ENCODE measurements at regions not wholly inside any gene's neighbourhood (a gene's known extent, or its start where the extent isn't known, plus 50 kb on each side); places are given as distances from the start of the nearest gene placed in this dataset.

GRCh38 chr16:9425236-9425635 lies 333.8 kb downstream of the HAPSTR1 start:
- Histone ChIP-seq H3K4me1 (ENCODE audit: insufficient read depth, low read length, poor library complexity, severe bottlenecking) (no peaks in the 10 kb centered on the region), H3K9me3 (ENCODE audit: insufficient read depth, low read depth, low read length) (no peaks in the 10 kb centered on the region), H3K4me3 (ENCODE audit: low read length, poor library complexity, severe bottlenecking) (no peak overlapping the region), H2AFZ (ENCODE audit: low read length) (no peak overlapping the region), H3K27me3 (ENCODE audit: insufficient read depth, low read length, poor library complexity, severe bottlenecking) (no peaks in the 10 kb centered on the region), H3K79me2 (ENCODE audit: insufficient read depth, low read length) (no peaks in the 10 kb centered on the region), H3F3A (ENCODE audit: low read depth) (no peaks in the 10 kb centered on the region), H3K36me3 (ENCODE audit: insufficient read depth, low read length) (no peaks in the 10 kb centered on the region), H3K9ac (ENCODE audit: low read depth, low read length, poor library complexity, severe bottlenecking) (no peak overlapping the region), H3K9me2 (replicated peaks; ENCODE audit: low read depth, low read length) (no peaks in the 10 kb centered on the region), H3K4me2 (ENCODE audit: low read depth, low read length, poor library complexity, severe bottlenecking) (no peak overlapping the region), H4K20me1 (ENCODE audit: insufficient read depth, low read length, poor library complexity, severe bottlenecking) (no peaks in the 10 kb centered on the region)
- TF ChIP-seq EZH2phosphoT487 (IDR thresholded peaks at IDR 0.05; ENCODE audit: borderline replicate concordance) (no peak), CTCF (conservative IDR thresholded peaks at IDR 0.05; ENCODE audit: low read length) (no peak)

- H3K4me3 ChIP-seq (ENCODE audit: low read length, poor library complexity, severe bottlenecking), result no peak overlapping the region
- TF ChIP-seq EZH2phosphoT487 (IDR thresholded peaks at IDR 0.05; ENCODE audit: borderline replicate concordance), result no peak
- no peak for TF ChIP-seq CTCF (conservative IDR thresholded peaks at IDR 0.05; ENCODE audit: low read length)
- H3K9me3 ChIP-seq (ENCODE audit: insufficient read depth, low read depth, low read length), result no peaks in the 10 kb centered on the region
- no peak overlapping the region for H3K4me2 ChIP-seq (ENCODE audit: low read depth, low read length, poor library complexity, severe bottlenecking)
- no peaks in the 10 kb centered on the region for H3K27me3 ChIP-seq (ENCODE audit: insufficient read depth, low read length, poor library complexity, severe bottlenecking)
- H3F3A ChIP-seq (ENCODE audit: low read depth), result no peaks in the 10 kb centered on the region
- H2AFZ ChIP-seq (ENCODE audit: low read length), result no peak overlapping the region
- no peaks in the 10 kb centered on the region for H3K36me3 ChIP-seq (ENCODE audit: insufficient read depth, low read length)
- H3K79me2 ChIP-seq (ENCODE audit: insufficient read depth, low read length), result no peaks in the 10 kb centered on the region
- H3K9me2 ChIP-seq (replicated peaks; ENCODE audit: low read depth, low read length), result no peaks in the 10 kb centered on the region
- H3K4me1 ChIP-seq (ENCODE audit: insufficient read depth, low read length, poor library complexity, severe bottlenecking), result no peaks in the 10 kb centered on the region
- H3K9ac ChIP-seq (ENCODE audit: low read depth, low read length, poor library complexity, severe bottlenecking), result no peak overlapping the region
- H4K20me1 ChIP-seq (ENCODE audit: insufficient read depth, low read length, poor library complexity, severe bottlenecking), result no peaks in the 10 kb centered on the region
Observed at GRCh38 chr16:9428355-9429005, 337.0 kb downstream of the HAPSTR1 start.

GRCh38 chr16:9429646-9430330 lies 338.3 kb downstream of the HAPSTR1 start:
- Histone ChIP-seq H3K27me3 (ENCODE audit: insufficient read depth, low read length, poor library complexity, severe bottlenecking) (no peaks in the 10 kb centered on the region), H3K9me2 (replicated peaks; ENCODE audit: low read depth, low read length) (no peaks in the 10 kb centered on the region), H3K79me2 (ENCODE audit: insufficient read depth, low read length) (no peaks in the 10 kb centered on the region), H2AFZ (ENCODE audit: low read length) (no peak overlapping the region), H3K4me2 (ENCODE audit: low read depth, low read length, poor library complexity, severe bottlenecking) (no peak overlapping the region), H3K9me3 (ENCODE audit: insufficient read depth, low read depth, low read length) (no peaks in the 10 kb centered on the region), H3K4me3 (ENCODE audit: low read length, poor library complexity, severe bottlenecking) (no peak overlapping the region), H4K20me1 (ENCODE audit: insufficient read depth, low read length, poor library complexity, severe bottlenecking) (no peaks in the 10 kb centered on the region), H3K4me1 (ENCODE audit: insufficient read depth, low read length, poor library complexity, severe bottlenecking) (no peaks in the 10 kb centered on the region), H3F3A (ENCODE audit: low read depth) (no peaks in the 10 kb centered on the region), H3K36me3 (ENCODE audit: insufficient read depth, low read length) (no peaks in the 10 kb centered on the region), H3K9ac (ENCODE audit: low read depth, low read length, poor library complexity, severe bottlenecking) (no peak overlapping the region)
- TF ChIP-seq EZH2phosphoT487 (IDR thresholded peaks at IDR 0.05; ENCODE audit: borderline replicate concordance), result no peak
- no peak for TF ChIP-seq CTCF (conservative IDR thresholded peaks at IDR 0.05; ENCODE audit: low read length)
